Left lung (tissue), 4 donors: ENCODE measurements at regions not wholly inside any gene's neighbourhood (a gene's known extent, or its start where the extent isn't known, plus 50 kb on each side); places are given as distances from the start of the nearest gene placed in this dataset.

Source experiments
- ATAC-seq: fragments of 200-7000 bp; cut with Tn5 transposase; one replicate; pipeline ENCODE4 v1.9.1; 2020; ENCODE audit warnings: moderate library complexity
- DNase-seq, 4 donors: peaks; one replicate each; pipeline ENCODE4 v3.0.0-alpha.2; 2013 to 2020
- H3K27ac ChIP-seq, 2 donors: fragments of 200-600 bp; sonication (generic) in 1 of 2; one replicate each; pipeline versions ENCODE4 v1.5.0 to v1.8.0; 2020 to 2021
- H3K27me3 ChIP-seq, 2 donors: fragments of 200-600 bp; sonication (generic) in 1 of 2; one replicate each; pipeline versions ENCODE4 v1.5.0 to v1.8.0; 2020 to 2021
- H3K36me3 ChIP-seq, 2 donors: fragments of 200-600 bp; sonication (generic) in 1 of 2; one replicate each; pipeline versions ENCODE4 v1.5.0 to v1.8.0; 2020 to 2021
- H3K4me1 ChIP-seq, 2 donors: fragments of 200-600 bp; one replicate each; pipeline ENCODE4 v1.8.0; 2021
- H3K4me3 ChIP-seq, 2 donors: fragments of 200-600 bp; sonication (generic) in 1 of 2; one replicate each; pipeline versions ENCODE4 v1.5.0 to v1.8.0; 2020 to 2021; ENCODE audit warnings: mild to moderate bottlenecking in 1 of 2
- H3K9me3 ChIP-seq, 2 donors: fragments of 200-600 bp; sonication (generic) in 1 of 2; one replicate each; pipeline versions ENCODE4 v1.5.0 to v1.8.0; 2020 to 2021
- intact Hi-C, 2 donors: fragments of 100-400 bp; cut with DNase I; formaldehyde crosslinking; loops; one replicate each; pipeline versions ENCODE4 v1.11.2 to v1.14.2; 2022
- TF ChIP-seq, protein P1 (sequence below), 2 donors: fragments of 200-600 bp; sonication (generic) in 1 of 2; IDR thresholded peaks; one replicate each; pipeline versions ENCODE4 v1.5.0 to v1.8.0; 2021; ENCODE audit warnings: antibody characterized with exemption in 2 of 2
- donor health status: DM: no; HTN: yes; CAD: no.
- donor health status: DM: no; HTN: no; CAD: no.

DNA sequence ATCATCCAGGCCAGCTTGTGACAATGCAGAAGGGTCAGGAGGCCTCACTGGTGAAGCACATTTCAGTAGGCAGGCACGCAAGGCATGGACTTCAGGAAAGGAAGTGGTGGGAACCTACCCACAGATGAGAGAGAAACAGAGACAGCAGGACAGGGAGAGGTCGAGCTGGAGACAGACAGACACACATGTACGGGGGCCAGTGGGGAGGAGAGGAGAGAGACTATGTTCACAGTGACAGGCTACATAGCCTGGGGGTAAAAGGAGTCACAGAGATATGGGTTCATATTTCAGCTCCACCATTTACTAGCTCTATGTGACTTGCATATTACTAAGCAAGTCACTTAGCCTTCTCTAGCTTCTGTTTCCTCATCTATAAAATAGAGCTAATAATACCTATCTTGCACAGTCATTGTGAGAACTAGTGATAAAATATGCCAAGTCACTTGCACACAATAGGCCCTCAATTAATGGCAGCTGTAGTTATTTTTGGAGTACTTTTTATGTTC, 91.1 kb upstream of the FUT8 start:
- Histone ChIP-seq H3K27me3 (no peaks in the 10 kb centered on the region), H3K36me3 (no peaks in the 10 kb centered on the region), H3K4me3 (no peak overlapping the region), H3K9me3 (no peaks in the 10 kb centered on the region), H3K27ac (no peak overlapping the region), H3K4me1 (no peaks in the 10 kb centered on the region)
- no peak for ATAC-seq
- no peak for DNase-seq
- TF ChIP-seq, protein P1, sequence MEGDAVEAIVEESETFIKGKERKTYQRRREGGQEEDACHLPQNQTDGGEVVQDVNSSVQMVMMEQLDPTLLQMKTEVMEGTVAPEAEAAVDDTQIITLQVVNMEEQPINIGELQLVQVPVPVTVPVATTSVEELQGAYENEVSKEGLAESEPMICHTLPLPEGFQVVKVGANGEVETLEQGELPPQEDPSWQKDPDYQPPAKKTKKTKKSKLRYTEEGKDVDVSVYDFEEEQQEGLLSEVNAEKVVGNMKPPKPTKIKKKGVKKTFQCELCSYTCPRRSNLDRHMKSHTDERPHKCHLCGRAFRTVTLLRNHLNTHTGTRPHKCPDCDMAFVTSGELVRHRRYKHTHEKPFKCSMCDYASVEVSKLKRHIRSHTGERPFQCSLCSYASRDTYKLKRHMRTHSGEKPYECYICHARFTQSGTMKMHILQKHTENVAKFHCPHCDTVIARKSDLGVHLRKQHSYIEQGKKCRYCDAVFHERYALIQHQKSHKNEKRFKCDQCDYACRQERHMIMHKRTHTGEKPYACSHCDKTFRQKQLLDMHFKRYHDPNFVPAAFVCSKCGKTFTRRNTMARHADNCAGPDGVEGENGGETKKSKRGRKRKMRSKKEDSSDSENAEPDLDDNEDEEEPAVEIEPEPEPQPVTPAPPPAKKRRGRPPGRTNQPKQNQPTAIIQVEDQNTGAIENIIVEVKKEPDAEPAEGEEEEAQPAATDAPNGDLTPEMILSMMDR (IDR thresholded peaks at IDR 0.05), result no peak
- intact Hi-C loops, result no loop called here

DNA sequence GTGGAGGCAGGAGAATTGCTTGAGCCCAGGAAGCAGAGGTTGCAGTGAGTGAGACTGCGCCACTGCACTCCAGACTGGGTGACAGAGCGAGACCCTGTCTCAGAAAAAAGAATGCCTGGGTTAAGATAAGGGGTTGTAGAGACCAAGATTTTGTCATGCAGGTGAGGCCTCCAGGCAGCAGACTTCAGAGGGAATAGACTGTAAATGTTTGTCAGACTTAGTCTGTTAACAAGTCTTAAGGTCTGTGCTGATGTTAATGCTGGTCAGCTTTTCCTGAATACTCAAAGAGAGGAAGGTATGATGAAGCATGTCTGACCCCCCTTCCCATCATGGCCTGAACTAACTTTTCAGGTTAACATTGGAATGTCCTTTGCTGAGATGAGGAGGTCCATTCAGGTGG, 83.0 kb upstream of the FUT8 start:
- TF ChIP-seq, protein P1 (IDR thresholded peaks at IDR 0.05), result no peak
- Histone ChIP-seq H3K36me3 (no peaks in the 10 kb centered on the region), H3K4me1 (peaks cover 6 to 12% of the 10 kb centered on the region in 2 donors), H3K27ac (no peak overlapping the region), H3K4me3 (no peak overlapping the region), H3K27me3 (no peaks in the 10 kb centered on the region), H3K9me3 (no peaks in the 10 kb centered on the region)
- no peak for ATAC-seq
- DNase-seq, result no peak
- intact Hi-C loops, result no loop called here

DNA sequence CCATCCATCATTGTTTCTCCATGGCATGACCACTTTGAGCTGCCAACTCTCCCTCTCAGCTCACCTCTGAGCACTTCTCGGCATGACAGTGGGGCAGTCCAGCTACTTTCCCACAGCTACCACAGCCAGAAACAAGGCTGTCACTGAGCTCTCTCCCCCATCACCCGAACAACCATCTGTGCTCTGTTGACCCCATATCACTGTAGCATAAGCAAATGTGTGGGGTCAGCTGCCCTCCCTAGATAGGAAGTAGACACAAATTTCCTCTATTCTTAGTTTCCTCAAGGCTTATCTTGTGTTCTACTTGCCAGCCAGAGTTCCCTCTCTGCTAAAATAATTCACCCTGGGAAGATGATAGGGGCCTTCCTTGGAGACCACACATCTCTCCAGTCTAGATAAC, 82.6 kb upstream of the FUT8 start:
- H3K36me3 ChIP-seq, result no peaks in the 10 kb centered on the region
- no peak overlapping the region for H3K4me3 ChIP-seq
- peaks cover 9 to 16% of the 10 kb centered on the region in 2 donors for H3K4me1 ChIP-seq
- DNase-seq (no peak), ATAC-seq (no peak)
- H3K9me3 ChIP-seq, result no peaks in the 10 kb centered on the region
- no peaks in the 10 kb centered on the region for H3K27me3 ChIP-seq
- H3K27ac ChIP-seq, result no peak overlapping the region
- TF ChIP-seq, protein P1 (IDR thresholded peaks at IDR 0.05), result no peak
- intact Hi-C loops, result no loop called here

DNA sequence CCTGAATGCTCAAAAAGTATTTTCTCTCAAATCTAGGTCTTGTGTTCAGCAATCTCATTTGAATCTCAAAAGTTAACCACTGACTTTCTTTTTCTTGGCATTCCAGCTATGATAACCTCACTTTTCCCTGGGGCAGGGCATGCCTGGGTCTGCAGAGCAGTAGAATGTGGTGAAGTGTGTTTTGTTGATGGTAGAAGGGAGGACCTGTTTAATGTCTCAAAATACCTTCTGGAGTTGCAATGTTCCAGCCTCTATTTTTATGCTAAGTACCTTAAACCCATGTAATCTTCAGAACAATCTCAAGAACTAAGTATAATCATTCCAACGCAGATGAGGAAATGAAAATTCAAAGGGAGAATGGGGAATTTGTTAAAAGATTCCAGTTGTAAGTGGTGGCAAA, 82.1 kb upstream of the FUT8 start:
- Histone ChIP-seq H3K36me3 (no peaks in the 10 kb centered on the region), H3K27ac (no peak overlapping the region), H3K4me1 (peaks cover 14 to 21% of the 10 kb centered on the region in 2 donors), H3K4me3 (no peak overlapping the region), H3K9me3 (no peaks in the 10 kb centered on the region), H3K27me3 (no peaks in the 10 kb centered on the region)
- DNase-seq, result no peak
- TF ChIP-seq, protein P1 (IDR thresholded peaks at IDR 0.05), result no peak
- no peak for ATAC-seq
- intact Hi-C loops, result no loop called here

GRCh38 chr14:65331652-65332051, 80.9 kb upstream of the FUT8 start:
- H3K9me3 ChIP-seq, result no peaks in the 10 kb centered on the region
- no peak for DNase-seq
- no peak overlapping the region for H3K27ac ChIP-seq
- no peak overlapping the region for H3K4me3 ChIP-seq
- H3K36me3 ChIP-seq, result no peaks in the 10 kb centered on the region
- H3K4me1 ChIP-seq, result peaks cover 20 to 26% of the 10 kb centered on the region in 2 donors
- ATAC-seq, result no peak
- intact Hi-C loops, result no loop called here
- H3K27me3 ChIP-seq, result no peaks in the 10 kb centered on the region
- TF ChIP-seq, protein P1 (IDR thresholded peaks at IDR 0.05), result no peak
